A549 (cell line): ENCODE measurements at regions not wholly inside any gene's neighbourhood (a gene's known extent, or its start where the extent isn't known, plus 50 kb on each side); places are given as distances from the start of the nearest gene placed in this dataset.

Source experiments
- ATAC-seq, 2 experiments: fragments of 200-7000 bp in 1 of 2; fragments of >200 bp in 1 of 2; cut with Nextera tagmentation in 1 of 2; cut with Tn5 transposase in 1 of 2; 3 replicates each; pipeline versions ENCODE4 v1.8.0 to v1.9.1; 2018 to 2020; ENCODE audit warnings: mild to moderate bottlenecking in 1 of 2, moderate library complexity in 1 of 2
- CTCF ChIA-PET: fragments of 300-600 bp; sonication (Branson Sonifier 250); formaldehyde crosslinking; extraction: SDS; loops from one replicate; lab custom pipeline; 2021; ENCODE audit warnings: antibody characterized with exemption, inconsistent platforms; lab: Yijun Ruan, JAX
- POLR2A ChIA-PET: fragments of 350-600 bp; formaldehyde crosslinking; extraction: SDS; loops from one replicate; lab custom pipeline; 2021; ENCODE audit warnings: antibody characterized with exemption, inconsistent platforms; lab: Yijun Ruan, JAX
- DNase-seq, 2 experiments: peaks; one replicate each; pipeline versions ENCODE4 v3.0.0 to v3.0.0-alpha.2; 2011 to 2016; ENCODE audit warnings: low read depth in 1 of 2, low spot score in 1 of 2
- FAIRE-seq: peaks from 2 replicates; lab custom pipeline; 2011; peaks lifted over from hg19 to GRCh38; lab: Jason Lieb, UNC
- H3K27ac ChIP-seq, 2 experiments: fragments of >200 bp; sonication (Bioruptor Twin); formaldehyde crosslinking; 3 replicates each; pipeline ENCODE4 v1.5.1; 2016 to 2017
- H3K4me1 ChIP-seq: fragments of >200 bp; sonication (Bioruptor Twin); formaldehyde crosslinking; 3 replicates; pipeline ENCODE4 v1.6.1; 2016
- H3K4me2 ChIP-seq: fragments of >200 bp; sonication (Bioruptor Twin); formaldehyde crosslinking; 3 replicates; pipeline ENCODE4 v1.6.1; 2016
- H3K4me3 ChIP-seq: fragments of >200 bp; sonication (Bioruptor Twin); formaldehyde crosslinking; 3 replicates; pipeline ENCODE4 v1.5.1; 2016
- H3K9me3 ChIP-seq: fragments of >200 bp; sonication (Bioruptor Twin); formaldehyde crosslinking; 3 replicates; pipeline ENCODE4 v1.6.1; 2016
- BCL3 ChIP-seq: fragments of >200 bp; sonication (Bioruptor Twin); formaldehyde crosslinking; IDR thresholded peaks from 3 replicates; pipeline ENCODE4 v1.6.1; 2016
- CHD2 ChIP-seq: fragments of 150-350 bp; IDR thresholded peaks from 2 replicates; pipeline ENCODE4 v1.6.1; 2014; ENCODE audit warnings: low read length; ENCODE audit not compliant: partially characterized antibody
- EHF ChIP-seq: fragments of 250-450 bp; sonication (Bioruptor Pico); IDR thresholded peaks from 2 replicates; pipeline ENCODE4 v1.5.0; 2020; ENCODE audit warnings: mild to moderate bottlenecking
- EP300 ChIP-seq, 2 experiments: fragments of >200 bp; sonication (Bioruptor Twin); formaldehyde crosslinking; IDR thresholded peaks; 2 replicates in 1 of 2; 3 replicates in 1 of 2; pipeline ENCODE4 v1.6.1; 2016 to 2017
- FOSB ChIP-seq: fragments of 250-450 bp; sonication (Bioruptor Pico); IDR thresholded peaks from 2 replicates; pipeline ENCODE4 v1.5.0; 2020; ENCODE audit warnings: mild to moderate bottlenecking, moderate library complexity
- FOSL2 ChIP-seq, 2 experiments: fragments of 450-650 bp in 1 of 2; fragments of >200 bp in 1 of 2; sonication (Bioruptor Twin) in 1 of 2; formaldehyde crosslinking; IDR thresholded peaks; 2 replicates each; pipeline versions ENCODE4 v1.5.0 to v1.6.1; 2016 to 2020; ENCODE audit warnings: mild to moderate bottlenecking in 1 of 2, moderate library complexity in 1 of 2
- HOXB13 ChIP-seq: fragments of 250-450 bp; sonication (Bioruptor Pico); IDR thresholded peaks from 2 replicates; pipeline ENCODE4 v1.5.0; 2020; ENCODE audit warnings: low read depth, mild to moderate bottlenecking, moderate library complexity
- JUNB ChIP-seq: fragments of >200 bp; sonication (Bioruptor Twin); formaldehyde crosslinking; IDR thresholded peaks from 2 replicates; pipeline ENCODE4 v1.6.1; 2016
- KDM1A ChIP-seq: fragments of 200-600 bp; sonication (generic); IDR thresholded peaks from 2 replicates; pipeline ENCODE4 v1.6.1; 2016; ENCODE audit warnings: low read depth, mild to moderate bottlenecking
- MAX ChIP-seq: IDR thresholded peaks from 2 replicates; pipeline ENCODE4 v1.6.1; 2012
- NPAS2 ChIP-seq: fragments of 250-450 bp; sonication (Bioruptor Pico); IDR thresholded peaks from 2 replicates; pipeline ENCODE4 v1.8.0; 2022; ENCODE audit warnings: mild to moderate bottlenecking, moderate library complexity, borderline replicate concordance
- POLR2A ChIP-seq: IDR thresholded peaks from 2 replicates; pipeline ENCODE4 v1.6.1; 2012; ENCODE audit warnings: mild to moderate bottlenecking, low read length
- REST ChIP-seq: fragments of 200-600 bp; sonication (generic); IDR thresholded peaks from 2 replicates; pipeline ENCODE4 v1.6.1; 2016; ENCODE audit warnings: antibody characterized with exemption, mild to moderate bottlenecking, moderate library complexity
- TFCP2L1 ChIP-seq: fragments of 250-450 bp; sonication (Bioruptor Pico); IDR thresholded peaks from 2 replicates; pipeline ENCODE4 v1.5.0; 2021; ENCODE audit warnings: mild to moderate bottlenecking
- TP53 ChIP-seq: fragments of 250-450 bp; sonication (Bioruptor Pico); IDR thresholded peaks from 2 replicates; pipeline ENCODE4 v1.5.0; 2021; ENCODE audit warnings: mild to moderate bottlenecking, moderate library complexity
- USF2 ChIP-seq: fragments of 450-650 bp; IDR thresholded peaks from 2 replicates; pipeline ENCODE4 v1.6.1; 2014; ENCODE audit warnings: antibody characterized with exemption
- ZNF302 ChIP-seq: fragments of 250-450 bp; sonication (Bioruptor Pico); IDR thresholded peaks from 2 replicates; pipeline ENCODE4 v1.9.0; 2021; ENCODE audit warnings: inconsistent platforms, mild to moderate bottlenecking, moderate library complexity
- WGBS: methylation state at CpG from one replicate; pipeline ENCODE4 v1.1.6; 2017; ENCODE audit errors: missing lambda C conversion rate; 5-methylcytosine and 5-hydroxymethylcytosine counted together
- TF ChIP-seq, protein P1 (sequence below): fragments of >200 bp; sonication (Bioruptor Twin); formaldehyde crosslinking; IDR thresholded peaks from 2 replicates; pipeline ENCODE4 v1.6.1; 2016

GRCh38 chr7:24054236-24054635 is 229.8 kb upstream of the NPY start:
- no peaks in the 10 kb centered on the region for H3K4me1 ChIP-seq

DNA sequence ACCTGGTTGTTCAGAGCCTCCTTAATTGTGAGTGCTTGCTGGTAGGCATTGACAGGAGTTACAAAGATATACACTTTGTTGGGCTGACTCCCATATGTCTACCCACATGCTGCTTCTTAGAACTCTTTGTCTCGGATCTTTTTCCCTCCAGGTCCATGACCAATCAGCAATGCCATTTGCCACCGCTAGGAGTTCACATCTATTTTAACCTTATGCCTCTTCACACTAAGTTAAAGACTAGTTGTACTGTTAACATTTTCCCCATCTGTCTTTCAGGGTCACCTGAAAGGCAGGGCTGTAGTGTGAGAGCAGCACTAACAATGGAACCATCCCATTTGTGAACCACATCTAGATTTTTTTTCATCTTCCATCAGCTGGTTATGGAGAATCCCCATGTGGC is 226.7 kb upstream of the NPY start:
- Histone ChIP-seq H3K4me2 (no peak overlapping the region), H3K4me1 (no peaks in the 10 kb centered on the region), H3K9me3 (no peaks in the 10 kb centered on the region; the same call in 2 of the 3 replicates), H3K4me3 (no peak overlapping the region), H3K27ac (no peak overlapping the region)
- DNase-seq (peak in 1 of 2 experiments; percentile 9), ATAC-seq (peak in 1 of 2 experiments; percentile 54; a peak in 2 of 6 replicates), FAIRE-seq (no peak)
- POLR2A ChIA-PET, result no interaction called here
- CTCF ChIA-PET, result no interaction called here
- 5% methylated on average over 2 of the region's 2 CpGs for WGBS
- TF ChIP-seq NPAS2 (CRISPR knock-in tag) (no peak), MAX (no peak), TFCP2L1 (CRISPR knock-in tag) (no peak), KDM1A (no peak), JUNB (no peak), USF2 (no peak), EP300 (IDR thresholded peaks at IDR 0.05) (no peak), REST (no peak), CHD2 (no peak)
- TF ChIP-seq, protein P1, sequence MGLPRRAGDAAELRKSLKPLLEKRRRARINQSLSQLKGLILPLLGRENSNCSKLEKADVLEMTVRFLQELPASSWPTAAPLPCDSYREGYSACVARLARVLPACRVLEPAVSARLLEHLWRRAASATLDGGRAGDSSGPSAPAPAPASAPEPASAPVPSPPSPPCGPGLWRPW, result no peak

More at GRCh38 chr7:24054236-24054635, 229.8 kb upstream of the NPY start:
- no peaks in the 10 kb centered on the region; the same call in 2 of the 3 replicates for H3K9me3 ChIP-seq
- no peak overlapping the region for H3K4me3 ChIP-seq
- ChIA-PET CTCF (no interaction called here), POLR2A (no interaction called here)
- WGBS, result 0% methylated on average over 2 of the region's 2 CpGs
- H3K27ac ChIP-seq, result no peak overlapping the region
- TF ChIP-seq, protein P1, result no peak
- TF ChIP-seq HOXB13 (CRISPR knock-in tag) (no peak), BCL3 (no peak), MAX (no peak), EHF (CRISPR knock-in tag) (no peak), ZNF302 (CRISPR knock-in tag) (no peak), FOSL2 (IDR thresholded peaks at IDR 0.05) (no peak), FOSL2 (CRISPR knock-in tag; IDR thresholded peaks at IDR 0.05) (no peak), REST (no peak), TP53 (CRISPR knock-in tag) (no peak), USF2 (no peak), CHD2 (no peak), JUNB (no peak), FOSB (CRISPR knock-in tag) (no peak), KDM1A (no peak), POLR2A (no peak)
- H3K4me2 ChIP-seq, result no peak overlapping the region
- DNase-seq (no peak), ATAC-seq (no peak), FAIRE-seq (no peak)
